NCI-H187 (cell line): ENCODE measurements at regions not wholly inside any gene's neighbourhood (a gene's known extent, or its start where the extent isn't known, plus 50 kb on each side); places are given as distances from the start of the nearest gene placed in this dataset.
"Not testable (repeated sequence)": the region's sequence is repeated elsewhere in the genome, so short reads cannot be mapped to it uniquely, and the experiment has no call there.

Experiments used
- DNase-seq, 2 experiments: peaks; one replicate each; lab custom pipeline; 2025; lab: John Stamatoyannopoulos, UW

- DNase-seq = no peak
Observed at GRCh38 chr10:21405981-21406380, 119.5 kb downstream of the SKIDA1 start.

- no peak for DNase-seq
Observed at GRCh38 chr10:21403256-21404015, 122.0 kb downstream of the SKIDA1 start.

- DNase-seq = no peak
Observed at GRCh38 chr10:21402606-21403083, 122.8 kb downstream of the SKIDA1 start.

- no peak for DNase-seq
Observed at GRCh38 chr10:21401196-21401595, 124.3 kb downstream of the SKIDA1 start.

- no peak for DNase-seq
Observed at GRCh38 chr10:21399392-21400035, 126.0 kb downstream of the SKIDA1 start.

- DNase-seq = no peak
Observed at GRCh38 chr10:21398563-21399231, 126.8 kb downstream of the SKIDA1 start.

- no peak for DNase-seq
Observed at GRCh38 chr10:21396889-21397288, 128.6 kb downstream of the SKIDA1 start.

- no peak for DNase-seq
Observed at GRCh38 chr10:21393931-21394330, 131.6 kb downstream of the SKIDA1 start.

GRCh38 chr10:21388589-21388988 is 136.9 kb downstream of the SKIDA1 start:
- DNase-seq = no peak

- DNase-seq = no peak
Observed at GRCh38 chr10:21387868-21388267, 137.6 kb downstream of the SKIDA1 start.

GRCh38 chr10:21385996-21386585 is 139.4 kb downstream of the SKIDA1 start:
- DNase-seq = no peak

- no peak for DNase-seq
Observed at GRCh38 chr10:21385536-21385935, 139.9 kb downstream of the SKIDA1 start.

GRCh38 chr10:21379143-21379542 is 146.3 kb downstream of the SKIDA1 start:
- no peak for DNase-seq

GRCh38 chr10:21375274-21375673 is 150.2 kb downstream of the SKIDA1 start:
- DNase-seq = not testable (repeated sequence)

- not testable (repeated sequence) for DNase-seq
Observed at GRCh38 chr10:21373881-21374280, 151.6 kb downstream of the SKIDA1 start.

- no peak for DNase-seq
Observed at GRCh38 chr10:21372651-21373410, 152.7 kb downstream of the SKIDA1 start.

GRCh38 chr10:21369697-21370096 is 155.8 kb downstream of the SKIDA1 start:
- DNase-seq = no peak

GRCh38 chr10:21368728-21369425 is 156.6 kb downstream of the SKIDA1 start:
- DNase-seq = no peak

GRCh38 chr10:21368022-21368582 is 157.4 kb downstream of the SKIDA1 start:
- DNase-seq = no peak

GRCh38 chr10:21366108-21366507 is 159.4 kb downstream of the SKIDA1 start:
- not testable (repeated sequence) for DNase-seq
